ENCODE measurements at regions not wholly inside any gene's neighbourhood (a gene's known extent, or its start where the extent isn't known, plus 50 kb on each side); places are given as distances from the start of the nearest gene placed in this dataset.

GRCh38 chrY:8820032-8820431 lies 517.2 kb upstream of the TSPY4 start:
- Mint-ChIP-seq H3K4me1 (no peaks in the 10 kb centered on the region), H3K36me3 (ENCODE audit: low read depth) (peaks cover 4% of the 10 kb centered on the region; the same call in 2 of the 3 replicates), H3K27me3 (ENCODE audit: insufficient read depth, low read depth, poor library complexity) (peaks cover 4% of the 10 kb centered on the region), H3K27ac (no peak overlapping the region), H3K9me3 (peaks cover 61% of the 10 kb centered on the region), H3K4me3 (no peak overlapping the region)
- Histone ChIP-seq H3F3A (replicated peaks; ENCODE audit: low read depth) (no peaks in the 10 kb centered on the region), H3K4me1 (ENCODE audit: insufficient read depth) (no peaks in the 10 kb centered on the region), H3K27me3 (ENCODE audit: insufficient read depth) (no peaks in the 10 kb centered on the region), H3K79me2 (replicated peaks; ENCODE audit: insufficient read depth) (no peaks in the 10 kb centered on the region), H4K20me1 (replicated peaks; ENCODE audit: insufficient read depth) (no peaks in the 10 kb centered on the region), H3K36me3 (ENCODE audit: insufficient read depth) (no peaks in the 10 kb centered on the region), H2AFZ (no peak overlapping the region), H3K4me2 (no peak overlapping the region), H3K4me3 (no peak overlapping the region), H3K9me2 (ENCODE audit: insufficient read depth) (no peaks in the 10 kb centered on the region), H3K27ac (ENCODE audit: low read depth) (no peak overlapping the region)
- DNase-seq (ENCODE audit: low spot score) (no peak), ATAC-seq (no peak)
- TF ChIP-seq, protein P1, sequence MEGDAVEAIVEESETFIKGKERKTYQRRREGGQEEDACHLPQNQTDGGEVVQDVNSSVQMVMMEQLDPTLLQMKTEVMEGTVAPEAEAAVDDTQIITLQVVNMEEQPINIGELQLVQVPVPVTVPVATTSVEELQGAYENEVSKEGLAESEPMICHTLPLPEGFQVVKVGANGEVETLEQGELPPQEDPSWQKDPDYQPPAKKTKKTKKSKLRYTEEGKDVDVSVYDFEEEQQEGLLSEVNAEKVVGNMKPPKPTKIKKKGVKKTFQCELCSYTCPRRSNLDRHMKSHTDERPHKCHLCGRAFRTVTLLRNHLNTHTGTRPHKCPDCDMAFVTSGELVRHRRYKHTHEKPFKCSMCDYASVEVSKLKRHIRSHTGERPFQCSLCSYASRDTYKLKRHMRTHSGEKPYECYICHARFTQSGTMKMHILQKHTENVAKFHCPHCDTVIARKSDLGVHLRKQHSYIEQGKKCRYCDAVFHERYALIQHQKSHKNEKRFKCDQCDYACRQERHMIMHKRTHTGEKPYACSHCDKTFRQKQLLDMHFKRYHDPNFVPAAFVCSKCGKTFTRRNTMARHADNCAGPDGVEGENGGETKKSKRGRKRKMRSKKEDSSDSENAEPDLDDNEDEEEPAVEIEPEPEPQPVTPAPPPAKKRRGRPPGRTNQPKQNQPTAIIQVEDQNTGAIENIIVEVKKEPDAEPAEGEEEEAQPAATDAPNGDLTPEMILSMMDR (conservative IDR thresholded peaks at IDR 0.05; ENCODE audit: low read depth in 2 of 2) = no peak
- TF ChIP-seq JUNB (IDR thresholded peaks at IDR 0.05; ENCODE audit: unreplicated experiment) = no peak
- no peak for TF ChIP-seq EZH2phosphoT487 (IDR thresholded peaks at IDR 0.05; ENCODE audit: unreplicated experiment)
- no peak for TF ChIP-seq NANOG (IDR thresholded peaks at IDR 0.05; ENCODE audit: borderline replicate concordance)
- no peak for TF ChIP-seq POLR2AphosphoS5 (IDR thresholded peaks at IDR 0.05; ENCODE audit: low read depth)
- TF ChIP-seq CREB1 (CRISPR knock-in tag; IDR thresholded peaks at IDR 0.05; ENCODE audit: low read depth) = no peak
- TF ChIP-seq, protein P2, sequence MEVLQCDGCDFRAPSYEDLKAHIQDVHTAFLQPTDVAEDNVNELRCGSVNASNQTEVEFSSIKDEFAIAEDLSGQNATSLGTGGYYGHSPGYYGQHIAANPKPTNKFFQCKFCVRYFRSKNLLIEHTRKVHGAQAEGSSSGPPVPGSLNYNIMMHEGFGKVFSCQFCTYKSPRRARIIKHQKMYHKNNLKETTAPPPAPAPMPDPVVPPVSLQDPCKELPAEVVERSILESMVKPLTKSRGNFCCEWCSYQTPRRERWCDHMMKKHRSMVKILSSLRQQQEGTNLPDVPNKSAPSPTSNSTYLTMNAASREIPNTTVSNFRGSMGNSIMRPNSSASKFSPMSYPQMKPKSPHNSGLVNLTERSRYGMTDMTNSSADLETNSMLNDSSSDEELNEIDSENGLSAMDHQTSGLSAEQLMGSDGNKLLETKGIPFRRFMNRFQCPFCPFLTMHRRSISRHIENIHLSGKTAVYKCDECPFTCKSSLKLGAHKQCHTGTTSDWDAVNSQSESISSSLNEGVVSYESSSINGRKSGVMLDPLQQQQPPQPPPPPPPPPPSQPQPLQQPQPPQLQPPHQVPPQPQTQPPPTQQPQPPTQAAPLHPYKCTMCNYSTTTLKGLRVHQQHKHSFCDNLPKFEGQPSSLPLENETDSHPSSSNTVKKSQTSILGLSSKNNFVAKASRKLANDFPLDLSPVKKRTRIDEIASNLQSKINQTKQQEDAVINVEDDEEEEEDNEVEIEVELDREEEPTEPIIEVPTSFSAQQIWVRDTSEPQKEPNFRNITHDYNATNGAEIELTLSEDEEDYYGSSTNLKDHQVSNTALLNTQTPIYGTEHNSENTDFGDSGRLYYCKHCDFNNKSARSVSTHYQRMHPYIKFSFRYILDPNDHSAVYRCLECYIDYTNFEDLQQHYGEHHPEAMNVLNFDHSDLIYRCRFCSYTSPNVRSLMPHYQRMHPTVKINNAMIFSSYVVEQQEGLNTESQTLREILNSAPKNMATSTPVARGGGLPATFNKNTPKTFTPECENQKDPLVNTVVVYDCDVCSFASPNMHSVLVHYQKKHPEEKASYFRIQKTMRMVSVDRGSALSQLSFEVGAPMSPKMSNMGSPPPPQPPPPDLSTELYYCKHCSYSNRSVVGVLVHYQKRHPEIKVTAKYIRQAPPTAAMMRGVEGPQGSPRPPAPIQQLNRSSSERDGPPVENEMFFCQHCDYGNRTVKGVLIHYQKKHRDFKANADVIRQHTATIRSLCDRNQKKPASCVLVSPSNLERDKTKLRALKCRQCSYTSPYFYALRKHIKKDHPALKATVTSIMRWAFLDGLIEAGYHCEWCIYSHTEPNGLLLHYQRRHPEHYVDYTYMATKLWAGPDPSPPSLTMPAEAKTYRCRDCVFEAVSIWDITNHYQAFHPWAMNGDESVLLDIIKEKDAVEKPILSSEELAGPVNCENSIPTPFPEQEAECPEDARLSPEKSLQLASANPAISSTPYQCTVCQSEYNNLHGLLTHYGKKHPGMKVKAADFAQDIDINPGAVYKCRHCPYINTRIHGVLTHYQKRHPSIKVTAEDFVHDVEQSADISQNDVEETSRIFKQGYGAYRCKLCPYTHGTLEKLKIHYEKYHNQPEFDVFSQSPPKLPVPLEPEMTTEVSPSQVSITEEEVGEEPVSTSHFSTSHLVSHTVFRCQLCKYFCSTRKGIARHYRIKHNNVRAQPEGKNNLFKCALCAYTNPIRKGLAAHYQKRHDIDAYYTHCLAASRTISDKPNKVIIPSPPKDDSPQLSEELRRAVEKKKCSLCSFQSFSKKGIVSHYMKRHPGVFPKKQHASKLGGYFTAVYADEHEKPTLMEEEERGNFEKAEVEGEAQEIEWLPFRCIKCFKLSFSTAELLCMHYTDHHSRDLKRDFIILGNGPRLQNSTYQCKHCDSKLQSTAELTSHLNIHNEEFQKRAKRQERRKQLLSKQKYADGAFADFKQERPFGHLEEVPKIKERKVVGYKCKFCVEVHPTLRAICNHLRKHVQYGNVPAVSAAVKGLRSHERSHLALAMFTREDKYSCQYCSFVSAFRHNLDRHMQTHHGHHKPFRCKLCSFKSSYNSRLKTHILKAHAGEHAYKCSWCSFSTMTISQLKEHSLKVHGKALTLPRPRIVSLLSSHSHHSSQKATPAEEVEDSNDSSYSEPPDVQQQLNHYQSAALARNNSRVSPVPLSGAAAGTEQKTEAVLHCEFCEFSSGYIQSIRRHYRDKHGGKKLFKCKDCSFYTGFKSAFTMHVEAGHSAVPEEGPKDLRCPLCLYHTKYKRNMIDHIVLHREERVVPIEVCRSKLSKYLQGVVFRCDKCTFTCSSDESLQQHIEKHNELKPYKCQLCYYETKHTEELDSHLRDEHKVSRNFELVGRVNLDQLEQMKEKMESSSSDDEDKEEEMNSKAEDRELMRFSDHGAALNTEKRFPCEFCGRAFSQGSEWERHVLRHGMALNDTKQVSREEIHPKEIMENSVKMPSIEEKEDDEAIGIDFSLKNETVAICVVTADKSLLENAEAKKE (CRISPR knock-in tag; IDR thresholded peaks at IDR 0.05) = no peak
